Lung (tissue), 11 donors: ENCODE measurements at regions not wholly inside any gene's neighbourhood (a gene's known extent, or its start where the extent isn't known, plus 50 kb on each side); places are given as distances from the start of the nearest gene placed in this dataset.

Experiments
- ATAC-seq: fragments of 200-7000 bp; cut with Tn5 transposase; one replicate; pipeline ENCODE4 v1.9.1; 2020; ENCODE audit warnings: moderate number of reproducible peaks; ENCODE audit not compliant: insufficient read depth, low FRiP score
- DNase-seq, 3 donors: peaks; one replicate each; pipeline ENCODE4 v3.0.0-alpha.2; 2013 to 2017
- H3K27ac ChIP-seq, 2 donors: one replicate each; pipeline ENCODE4 v1.5.1; 2013; ENCODE audit warnings: mild to moderate bottlenecking in 2 of 2, moderate library complexity in 2 of 2, control low read depth in 1 of 2, inconsistent platforms in 1 of 2, low read depth in 1 of 2, low read length in 1 of 2
- H3K27me3 ChIP-seq, 3 donors: one replicate each; pipeline ENCODE4 v1.5.1; 2013; ENCODE audit warnings: low read length in 2 of 3; ENCODE audit not compliant: control insufficient read depth in 3 of 3, insufficient read depth in 3 of 3
- H3K36me3 ChIP-seq, 4 donors: one replicate each; pipeline ENCODE4 v1.5.1; 2013; ENCODE audit warnings: low read length in 4 of 4, mild to moderate bottlenecking in 1 of 4, moderate library complexity in 1 of 4; ENCODE audit not compliant: control insufficient read depth in 4 of 4, insufficient read depth in 4 of 4
- H3K4me1 ChIP-seq, 5 donors: one replicate each; pipeline ENCODE4 v1.5.1; 2013; ENCODE audit warnings: low read length in 5 of 5, mild to moderate bottlenecking in 2 of 5, moderate library complexity in 1 of 5; ENCODE audit not compliant: control insufficient read depth in 5 of 5, insufficient read depth in 5 of 5
- H3K4me3 ChIP-seq: one replicate; pipeline ENCODE4 v1.5.1; 2013; ENCODE audit warnings: mild to moderate bottlenecking, control low read depth, moderate library complexity
- H3K9ac ChIP-seq, 2 donors: one replicate each; pipeline ENCODE4 v1.5.1; 2013; ENCODE audit warnings: low read length in 2 of 2, control low read depth in 1 of 2; ENCODE audit not compliant: insufficient read depth in 1 of 2
- H3K9me3 ChIP-seq, 4 donors: one replicate each; pipeline ENCODE4 v1.5.1; 2013; ENCODE audit warnings: low read length in 3 of 4, mild to moderate bottlenecking in 1 of 4, moderate library complexity in 1 of 4; ENCODE audit not compliant: control insufficient read depth in 4 of 4, insufficient read depth in 3 of 4
- CTCF ChIP-seq: IDR thresholded peaks from 2 replicates; pipeline ENCODE4 v1.5.1; 2012; ENCODE audit warnings: mild to moderate bottlenecking; ENCODE audit errors: control extremely low read depth, extremely low read depth
- WGBS, 2 donors: extraction: QIAGEN DNeasy Blood & Tissue Kit; methylation state at CpG; one replicate each; pipeline ENCODE4 v1.1.7; 2013; 5-methylcytosine and 5-hydroxymethylcytosine counted together
- donor health status: control.
- donor health status: control.
- donor health status: Bipolar disorder and iron deficiency.
- donor health status: healthy.
- donor health status: DM: yes; HTN: yes; CAD: no.

- Histone ChIP-seq H3K4me3 (no peak overlapping the region), H3K27ac (no peak overlapping the region), H3K27me3 (no peaks in the 10 kb centered on the region), H3K36me3 (no peaks in the 10 kb centered on the region), H3K9me3 (peaks cover 0 to 3% (median 0%) of the 10 kb centered on the region in 4 donors), H3K9ac (no peak overlapping the region), H3K4me1 (peaks cover 0 to 14% (median 0%) of the 10 kb centered on the region in 5 donors)
- no peak for TF ChIP-seq CTCF
- 30 to 56% methylated on average over 2 of the region's 2 CpGs for WGBS, 2 donors
- ATAC-seq (no peak), DNase-seq (no peak)
Measured at GRCh38 chr11:122265981-122266380, 150.0 kb upstream of the BLID start.

DNA sequence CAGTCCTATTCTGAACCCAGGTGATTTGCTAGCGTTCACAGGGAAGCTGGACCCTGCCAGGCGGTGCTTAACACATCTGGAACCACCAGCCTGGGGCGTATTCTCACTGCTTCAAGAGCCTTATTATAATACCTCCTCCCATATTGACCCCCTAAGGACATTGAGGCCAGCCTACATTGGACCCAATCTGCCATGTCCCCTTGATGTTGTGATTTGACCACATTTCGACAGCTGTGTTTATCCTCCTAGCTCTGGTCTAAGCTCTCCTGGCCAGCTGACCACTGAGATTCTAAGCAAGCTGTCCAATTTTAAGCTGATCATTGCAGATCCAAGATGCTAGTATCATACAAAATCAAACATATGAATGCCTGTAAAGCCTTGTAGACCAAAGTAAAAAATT is 148.1 kb upstream of the BLID start:
- no peak overlapping the region for H3K27ac ChIP-seq
- no peak overlapping the region for H3K9ac ChIP-seq
- ATAC-seq (no peak), DNase-seq (no peak)
- H3K4me1 ChIP-seq = peaks cover 0 to 10% (median 0%) of the 10 kb centered on the region in 5 donors
- H3K9me3 ChIP-seq = peaks cover 0 to 3% (median 0%) of the 10 kb centered on the region in 4 donors
- H3K27me3 ChIP-seq = no peaks in the 10 kb centered on the region
- H3K36me3 ChIP-seq = no peaks in the 10 kb centered on the region
- no peak overlapping the region for H3K4me3 ChIP-seq
- WGBS, 2 donors = 93 to 94% methylated on average over 4 of the region's 4 CpGs
- no peak for TF ChIP-seq CTCF

GRCh38 chr11:122261546-122261945 is 145.5 kb upstream of the BLID start:
- Histone ChIP-seq H3K9me3 (peaks cover 0 to 3% (median 0%) of the 10 kb centered on the region in 4 donors), H3K4me3 (no peak overlapping the region), H3K9ac (no peak overlapping the region), H3K36me3 (no peaks in the 10 kb centered on the region), H3K27ac (no peak overlapping the region), H3K27me3 (no peaks in the 10 kb centered on the region), H3K4me1 (no peaks in the 10 kb centered on the region)
- ATAC-seq (no peak), DNase-seq (no peak)
- 92 to 93% methylated on average over 4 of the region's 4 CpGs for WGBS, 2 donors
- TF ChIP-seq CTCF = no peak

DNA sequence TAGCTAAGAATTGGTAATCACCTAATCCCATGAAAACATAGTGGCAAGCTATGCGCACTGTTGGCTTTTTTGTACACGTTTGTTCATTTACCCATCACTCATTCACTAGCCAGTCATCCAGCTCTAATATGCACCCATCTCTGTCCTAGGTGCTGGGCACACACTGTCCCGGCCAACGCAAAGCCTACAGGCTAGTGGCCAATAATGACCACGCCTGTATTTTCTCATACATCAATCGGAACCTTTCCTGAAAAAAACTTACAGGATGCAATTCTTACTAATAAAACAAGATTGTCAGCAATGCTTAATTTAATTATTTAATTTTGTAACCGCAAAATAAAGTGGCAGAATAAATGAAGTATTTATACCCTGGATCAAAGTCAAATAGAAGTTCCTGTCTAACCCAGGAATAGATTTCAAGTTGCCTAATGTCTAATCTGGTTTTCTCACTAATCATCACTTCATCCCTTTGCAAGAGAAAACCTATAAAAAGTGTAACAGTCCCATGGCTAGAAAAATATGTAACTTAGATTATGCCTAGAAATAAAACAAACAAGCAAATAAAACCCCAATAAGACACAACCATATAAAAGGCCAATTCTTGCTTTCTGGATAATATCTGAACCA is 143.3 kb upstream of the BLID start:
- H3K4me3 ChIP-seq = no peak overlapping the region
- ATAC-seq (no peak), DNase-seq (no peak)
- no peaks in the 10 kb centered on the region for H3K36me3 ChIP-seq
- no peak overlapping the region for H3K9ac ChIP-seq
- no peak overlapping the region for H3K27ac ChIP-seq
- H3K27me3 ChIP-seq = no peaks in the 10 kb centered on the region
- peaks cover 0 to 5% (median 0%) of the 10 kb centered on the region in 4 donors for H3K9me3 ChIP-seq
- 90 to 91% methylated on average over 7 of the region's 7 CpGs for WGBS, 2 donors
- no peaks in the 10 kb centered on the region for H3K4me1 ChIP-seq
- TF ChIP-seq CTCF = no peak
